SK-N-SH treated with all-trans-retinoic acid at 6 μM for 48 hours (cell line): ENCODE measurements at regions not wholly inside any gene's neighbourhood (a gene's known extent, or its start where the extent isn't known, plus 50 kb on each side); places are given as distances from the start of the nearest gene placed in this dataset.

Experiments
- CREB5 ChIP-seq: fragments of 250-450 bp; sonication (Bioruptor Pico); IDR thresholded peaks from 2 replicates; pipeline ENCODE4 v1.5.1; 2020; ENCODE audit warnings: low read depth, mild to moderate bottlenecking, moderate library complexity
- ZFP30 ChIP-seq: fragments of 450-650 bp; formaldehyde crosslinking; IDR thresholded peaks from 2 replicates; pipeline ENCODE4 v1.5.0; 2022; ENCODE audit warnings: mild to moderate bottlenecking, moderate library complexity

GRCh38 chr7:42587806-42588205, 324.1 kb downstream of the C7orf25 start:
- TF ChIP-seq CREB5 (CRISPR knock-in tag) (no peak), ZFP30 (no peak)
